ENCODE measurements at regions not wholly inside any gene's neighbourhood (a gene's known extent, or its start where the extent isn't known, plus 50 kb on each side); places are given as distances from the start of the nearest gene placed in this dataset.

- no peak for DNase-seq
Measured at GRCh38 chr2:59701271-59701994, 852.0 kb downstream of the BCL11A start.

GRCh38 chr2:59694176-59694575, 859.3 kb downstream of the BCL11A start:
- no peak for DNase-seq

DNA sequence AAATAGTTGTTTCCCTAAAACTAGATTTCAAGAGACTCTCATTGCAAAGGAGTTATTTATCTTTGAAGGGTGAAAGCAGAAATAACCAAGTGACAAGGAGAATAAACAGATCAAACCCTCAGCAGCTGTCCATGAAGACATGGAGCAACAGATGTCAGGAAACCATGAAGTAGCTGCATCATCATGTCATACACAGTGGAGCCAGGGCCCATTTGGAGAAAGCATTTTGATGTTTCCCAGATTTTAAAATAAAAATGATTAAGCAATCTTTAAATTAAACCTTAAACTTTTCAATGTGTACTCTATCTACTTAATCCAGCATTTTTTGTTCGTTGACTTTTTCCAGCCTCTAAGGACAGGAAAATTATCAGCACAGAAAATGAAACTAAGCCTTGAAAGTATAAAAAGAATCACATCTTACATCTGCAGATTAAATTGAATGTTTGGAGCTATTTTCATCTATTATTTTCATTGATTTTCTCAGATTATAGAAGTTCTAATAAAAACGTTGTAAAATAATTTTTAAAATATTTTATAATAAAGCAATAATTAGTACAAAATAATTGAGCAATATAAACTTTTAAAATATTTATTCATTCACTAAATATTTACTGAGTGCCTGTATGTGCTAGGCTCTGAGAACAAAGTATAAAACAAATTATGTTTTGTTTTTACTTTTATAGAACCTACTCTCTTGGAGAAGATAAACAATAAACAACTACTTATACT, 860.1 kb downstream of the BCL11A start:
- DNase-seq = no peak

DNA sequence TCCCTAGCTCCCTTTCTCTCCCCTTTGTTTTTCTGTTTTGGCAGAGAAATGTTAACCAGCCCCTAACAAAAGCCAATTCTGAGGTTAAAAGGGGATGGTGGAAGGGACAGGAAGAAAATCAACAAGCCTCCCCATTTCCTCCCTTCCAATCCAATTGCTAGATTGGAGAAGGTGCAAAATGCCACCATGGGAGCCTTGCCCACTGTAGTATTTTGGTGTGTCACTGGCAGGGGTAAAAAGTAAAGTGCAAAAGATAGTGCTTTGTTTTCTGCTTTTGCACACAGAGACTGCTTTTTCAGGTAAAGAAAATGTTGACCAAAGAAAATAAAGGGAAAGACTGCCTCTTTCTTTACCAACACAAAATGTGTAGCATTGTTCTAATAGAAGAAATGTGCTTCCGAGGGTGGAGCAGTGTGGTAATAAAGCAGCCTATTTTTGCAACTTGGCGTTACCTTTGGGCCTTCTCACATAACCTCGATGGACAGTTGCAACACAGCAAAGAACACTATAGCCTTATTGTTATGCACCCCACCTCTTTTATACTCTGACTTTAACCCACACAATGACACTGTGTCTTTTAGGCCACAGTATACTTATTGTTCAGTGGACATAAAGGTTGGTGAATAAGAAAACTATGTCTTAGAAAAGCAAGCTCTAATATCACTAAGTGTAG, 861.8 kb downstream of the BCL11A start:
- no peak for DNase-seq

GRCh38 chr2:59690849-59691248, 862.6 kb downstream of the BCL11A start:
- no peak for DNase-seq

DNA sequence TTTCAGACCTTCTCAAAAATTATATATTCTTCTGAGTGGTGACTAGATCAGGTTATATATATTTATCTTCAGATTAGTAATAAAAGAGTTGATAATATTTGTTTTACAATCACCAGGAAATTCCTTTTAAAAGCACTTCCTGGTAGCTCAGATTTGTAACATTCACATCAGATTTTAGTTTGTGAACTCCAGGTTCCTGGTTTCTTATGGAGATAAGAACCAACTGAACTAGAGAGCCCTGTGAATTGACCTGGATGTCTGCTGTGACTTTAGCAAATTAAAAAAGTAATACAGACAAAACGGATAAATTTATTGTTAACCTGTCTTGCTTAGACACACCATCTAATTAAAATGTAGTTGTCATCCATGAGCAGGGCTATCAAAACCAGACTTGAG, 868.7 kb downstream of the BCL11A start:
- DNase-seq = no peak

DNA sequence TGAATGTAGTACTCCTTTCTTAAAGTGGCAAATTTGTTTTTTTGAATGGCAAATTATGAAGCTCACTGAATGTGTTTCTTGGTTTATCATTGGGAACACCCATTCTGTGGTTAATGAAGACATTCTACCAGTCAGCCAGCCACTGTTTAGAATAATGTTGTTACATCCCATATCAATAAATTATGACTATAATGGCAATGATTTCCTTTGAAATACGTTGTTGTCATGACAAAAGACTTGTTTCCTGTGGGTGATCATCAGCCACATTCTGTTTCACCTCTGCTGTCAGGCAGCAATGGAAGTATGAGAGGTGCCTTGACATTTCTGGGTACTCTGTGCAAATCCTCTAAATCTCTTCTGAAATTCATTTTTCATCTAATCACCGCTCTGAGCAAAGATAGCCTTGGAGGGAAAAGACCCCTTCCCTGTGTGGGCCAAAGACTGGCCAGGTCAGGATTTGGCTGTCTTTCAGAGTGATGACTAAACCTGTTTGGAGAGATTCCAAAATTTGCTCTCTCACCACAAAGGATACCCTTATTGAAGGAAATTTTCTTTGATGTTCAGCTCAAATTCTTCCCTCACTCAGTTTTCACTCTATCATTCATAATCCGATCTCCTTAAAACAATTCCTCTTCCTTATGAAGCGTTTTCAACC, 869.2 kb downstream of the BCL11A start:
- peak; percentile 14 for DNase-seq

- peak; percentile 77 for DNase-seq
Measured at GRCh38 chr2:59680863-59681262, 872.6 kb downstream of the BCL11A start.

- no peak for DNase-seq
Measured at GRCh38 chr2:59677158-59677557, 876.3 kb downstream of the BCL11A start.

DNA sequence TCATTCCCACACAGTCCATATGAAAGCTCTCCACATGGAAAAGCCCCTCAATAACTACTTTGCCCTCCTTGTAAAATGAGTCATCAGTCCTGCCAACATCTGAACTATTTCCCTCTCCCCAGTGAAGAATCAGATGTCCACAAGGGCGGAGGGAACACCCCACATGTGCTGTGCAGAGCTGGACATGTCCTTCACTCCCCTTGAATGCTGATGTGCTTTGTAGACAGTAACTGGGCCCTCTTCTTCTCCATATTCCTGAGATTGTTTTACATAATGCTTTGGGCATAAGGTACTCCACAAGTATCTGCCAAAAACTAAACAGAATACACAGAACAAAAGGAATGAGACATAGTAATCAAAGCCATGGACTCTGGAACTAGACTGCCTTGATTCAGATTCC, 879.4 kb downstream of the BCL11A start:
- no peak for DNase-seq

- peak; percentile 65 for DNase-seq
Measured at GRCh38 chr2:59665021-59665420, 888.4 kb downstream of the BCL11A start.

DNA sequence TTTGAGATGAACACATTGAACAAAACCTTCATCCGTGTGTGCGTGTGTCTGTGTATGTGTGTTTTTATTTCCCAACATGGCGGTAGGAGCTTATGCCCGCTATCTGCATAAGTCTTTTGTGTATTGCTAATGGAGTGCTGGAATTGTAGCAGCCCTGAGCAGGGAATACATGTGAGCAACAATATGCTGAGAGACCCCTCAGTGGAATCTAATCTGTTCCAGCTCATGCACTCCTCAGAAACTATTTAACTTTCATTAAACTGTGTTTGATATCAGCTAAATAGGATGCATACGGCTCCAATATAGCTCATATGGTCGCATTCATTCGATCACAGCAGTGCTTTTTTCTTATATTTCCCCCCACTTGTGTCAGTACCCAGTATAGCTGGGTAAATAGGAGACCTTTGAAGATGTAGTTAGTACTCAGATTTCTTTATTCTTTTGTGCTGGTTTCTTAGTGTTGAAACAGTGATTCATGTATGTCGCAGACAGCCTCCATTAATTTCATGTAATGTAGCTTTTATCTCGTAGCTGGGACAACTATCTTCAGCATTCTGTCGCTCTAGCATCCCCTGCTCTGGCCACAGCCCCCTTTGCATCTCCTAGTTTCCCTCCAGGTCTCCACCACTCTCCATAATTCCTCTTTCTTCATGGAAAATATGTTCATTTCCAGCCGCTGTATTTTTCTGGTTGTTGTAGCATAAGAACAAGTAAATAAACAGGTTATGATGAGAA, 891.2 kb downstream of the BCL11A start:
- DNase-seq = no peak

- DNase-seq = no peak
Measured at GRCh38 chr2:59660262-59660661, 893.2 kb downstream of the BCL11A start.

DNA sequence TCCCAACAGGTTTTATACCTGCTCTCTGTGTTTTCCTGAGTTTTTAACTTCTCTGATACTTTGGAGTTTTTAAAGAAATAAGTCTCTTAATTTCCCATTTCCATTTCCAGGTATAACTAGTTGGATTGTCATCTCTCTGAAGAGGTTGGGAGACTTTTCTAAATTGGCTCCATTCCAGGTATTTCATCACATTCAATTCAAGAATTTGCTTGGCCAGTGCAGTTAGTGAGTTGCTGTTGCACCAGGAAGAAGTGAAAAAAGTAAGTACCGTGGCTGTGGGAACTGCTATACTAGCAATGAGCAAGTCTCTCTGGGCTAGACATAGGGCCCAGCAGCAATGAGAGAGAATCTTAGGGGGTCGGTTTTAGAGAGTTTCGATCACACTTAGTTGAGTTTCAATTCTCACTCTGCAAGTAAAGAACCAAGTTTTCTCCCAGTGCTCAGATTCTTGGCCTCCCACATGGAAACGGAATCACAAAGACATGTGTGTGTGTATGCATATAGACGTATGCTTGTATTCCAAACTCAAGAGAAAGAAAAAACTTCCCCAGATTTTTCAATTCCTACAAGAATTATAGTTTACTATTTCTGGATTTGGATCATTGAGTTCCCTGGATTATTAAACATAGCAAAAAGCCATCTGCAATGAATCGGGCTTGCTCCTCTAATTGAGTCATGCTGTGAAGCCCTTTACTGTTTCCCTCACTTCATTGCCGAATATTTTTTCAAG, 894.4 kb downstream of the BCL11A start:
- no peak for DNase-seq

- DNase-seq = no peak
Measured at GRCh38 chr2:59655809-59656208, 897.6 kb downstream of the BCL11A start.

DNA sequence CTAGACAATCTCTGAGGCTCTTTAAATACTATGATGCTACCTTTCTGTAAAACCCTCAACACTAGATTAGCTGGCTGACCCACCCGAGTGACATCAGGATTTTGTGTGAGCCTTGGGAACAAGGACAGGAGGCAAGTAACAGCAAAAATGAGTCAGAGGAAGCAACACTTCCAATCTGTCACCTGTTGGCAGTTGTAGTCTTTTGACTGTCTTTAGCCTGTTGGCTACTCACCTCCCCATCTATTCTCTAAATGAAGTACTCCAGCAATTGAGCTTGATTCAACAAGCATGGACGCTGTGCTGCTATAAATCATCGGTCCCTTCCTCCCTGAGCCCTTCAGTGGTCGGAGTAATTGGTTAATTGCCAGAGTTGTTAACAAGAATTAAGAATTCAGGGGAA, 898.7 kb downstream of the BCL11A start:
- peak; percentile 34 for DNase-seq

GRCh38 chr2:59653164-59653563, 900.3 kb downstream of the BCL11A start:
- DNase-seq = no peak

DNA sequence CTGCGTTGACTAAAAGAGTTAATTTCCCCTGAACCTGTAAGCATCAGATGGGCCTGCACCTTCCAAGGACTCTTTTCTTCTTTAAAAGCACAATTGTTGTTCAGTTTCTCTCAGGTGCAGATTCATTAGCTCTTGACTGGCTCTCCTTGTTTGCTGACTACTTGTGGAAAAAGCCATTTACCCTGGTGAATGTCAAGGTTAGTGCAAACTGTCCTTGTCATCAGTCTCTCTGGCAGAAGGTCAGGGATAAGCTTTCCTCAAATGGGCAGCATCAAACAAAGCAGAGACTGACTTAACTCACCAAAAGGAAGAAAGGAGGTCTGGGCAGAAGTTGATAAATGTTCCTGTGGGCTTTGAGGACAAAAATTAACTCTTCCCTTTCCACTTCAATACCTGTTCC, 922.7 kb downstream of the BCL11A start:
- DNase-seq = no peak

DNA sequence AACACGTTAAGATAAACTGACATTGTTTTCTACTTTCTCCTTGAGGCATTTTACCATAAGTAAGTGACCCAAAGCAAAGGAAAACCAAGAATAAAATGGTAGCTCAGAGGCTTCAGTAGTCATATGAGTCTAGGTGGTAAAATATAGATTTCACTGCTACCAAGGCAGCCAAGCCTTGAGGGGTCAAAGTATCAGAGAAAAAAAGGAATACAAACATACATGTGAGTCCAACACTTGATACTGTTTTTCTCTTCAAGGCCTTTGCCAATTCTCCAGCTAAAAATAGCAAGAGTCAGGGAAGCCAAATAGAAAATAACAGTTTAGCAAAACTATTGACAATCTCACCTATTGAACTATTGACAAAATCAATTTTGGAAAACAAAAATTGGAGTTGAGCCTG, 925.9 kb downstream of the BCL11A start:
- no peak for DNase-seq

GRCh38 chr2:59622599-59623308, 930.7 kb downstream of the BCL11A start:
- DNase-seq = no peak

DNA sequence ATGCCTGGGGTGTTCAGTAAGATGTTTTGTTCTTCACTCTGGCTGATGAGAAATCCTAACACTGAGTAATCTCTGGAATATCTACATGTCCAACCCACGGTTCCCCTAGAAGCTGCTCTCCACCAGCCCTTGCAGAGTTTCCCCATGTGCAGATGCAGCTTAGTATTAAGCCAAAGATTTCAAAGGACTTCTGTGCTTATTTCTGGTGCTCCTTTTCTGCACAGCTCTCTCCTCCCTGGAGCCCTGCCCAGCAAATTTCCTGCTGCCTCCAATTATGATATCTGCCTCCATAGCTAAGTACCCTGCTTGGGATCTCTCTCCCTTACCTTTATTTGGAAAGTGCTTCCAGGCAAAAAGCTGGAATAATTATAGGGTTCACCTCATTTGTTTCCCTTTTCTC, 949.3 kb downstream of the BCL11A start:
- no peak for DNase-seq
